HG03378 (cell line): ENCODE measurements at regions not wholly inside any gene's neighbourhood (a gene's known extent, or its start where the extent isn't known, plus 50 kb on each side); places are given as distances from the start of the nearest gene placed in this dataset.
"Not testable (repeated sequence)": the region's sequence is repeated elsewhere in the genome, so short reads cannot be mapped to it uniquely, and the experiment has no call there.

Experiments used
- ATAC-seq: cut with Tn5 transposase; IDR thresholded peaks from one replicate; pipeline ENCODE4 v1.9.1; 2021; ENCODE audit warnings: mild to moderate bottlenecking, moderate library complexity; ENCODE audit not compliant: unreplicated experiment

GRCh38 chr5:105195765-105196164 is 1633.2 kb upstream of the NUDT12 start:
- ATAC-seq: no peak

- ATAC-seq: no peak
These were observed 1610.3 kb upstream of the NUDT12 start for GRCh38 chr5:105172918-105173317.

GRCh38 chr5:105168806-105169205 is 1606.2 kb upstream of the NUDT12 start:
- no peak for ATAC-seq

GRCh38 chr5:105167092-105167491 is 1604.5 kb upstream of the NUDT12 start:
- no peak for ATAC-seq

- no peak for ATAC-seq
These were observed 1601.0 kb upstream of the NUDT12 start for GRCh38 chr5:105163547-105163946.

- ATAC-seq: not testable (repeated sequence)
These were observed 1600.0 kb upstream of the NUDT12 start for GRCh38 chr5:105162557-105162956.

GRCh38 chr5:105158526-105158925 is 1595.9 kb upstream of the NUDT12 start:
- ATAC-seq: no peak

- ATAC-seq: no peak
These were observed 1587.7 kb upstream of the NUDT12 start for GRCh38 chr5:105150323-105150722.

- ATAC-seq: no peak
These were observed 1584.3 kb upstream of the NUDT12 start for GRCh38 chr5:105146867-105147266.

- no peak for ATAC-seq
These were observed 1582.6 kb upstream of the NUDT12 start for GRCh38 chr5:105145152-105145551.

GRCh38 chr5:105134328-105134727 is 1571.7 kb upstream of the NUDT12 start:
- no peak for ATAC-seq

GRCh38 chr5:105133087-105133486 is 1570.5 kb upstream of the NUDT12 start:
- no peak for ATAC-seq

GRCh38 chr5:105132581-105132980 is 1570.0 kb upstream of the NUDT12 start:
- no peak for ATAC-seq

- ATAC-seq: no peak
These were observed 1568.5 kb upstream of the NUDT12 start for GRCh38 chr5:105131045-105131444.

- no peak for ATAC-seq
These were observed 1539.0 kb upstream of the NUDT12 start for GRCh38 chr5:105101577-105101976.

GRCh38 chr5:105088961-105089360 is 1526.4 kb upstream of the NUDT12 start:
- ATAC-seq: no peak

- ATAC-seq: no peak
These were observed 1525.5 kb upstream of the NUDT12 start for GRCh38 chr5:105088102-105088501.

GRCh38 chr5:105057893-105058292 is 1495.3 kb upstream of the NUDT12 start:
- no peak for ATAC-seq

GRCh38 chr5:105057001-105057436 is 1494.4 kb upstream of the NUDT12 start:
- no peak for ATAC-seq

- no peak for ATAC-seq
These were observed 1491.8 kb upstream of the NUDT12 start for GRCh38 chr5:105054406-105054805.

- ATAC-seq: no peak
These were observed 1480.0 kb upstream of the NUDT12 start for GRCh38 chr5:105042623-105043022.

GRCh38 chr5:105036814-105037213 is 1474.2 kb upstream of the NUDT12 start:
- ATAC-seq: not testable (repeated sequence)

- no peak for ATAC-seq
These were observed 1471.8 kb upstream of the NUDT12 start for GRCh38 chr5:105034401-105034763.
